ENCODE measurements at regions not wholly inside any gene's neighbourhood (a gene's known extent, or its start where the extent isn't known, plus 50 kb on each side); places are given as distances from the start of the nearest gene placed in this dataset.

DNA sequence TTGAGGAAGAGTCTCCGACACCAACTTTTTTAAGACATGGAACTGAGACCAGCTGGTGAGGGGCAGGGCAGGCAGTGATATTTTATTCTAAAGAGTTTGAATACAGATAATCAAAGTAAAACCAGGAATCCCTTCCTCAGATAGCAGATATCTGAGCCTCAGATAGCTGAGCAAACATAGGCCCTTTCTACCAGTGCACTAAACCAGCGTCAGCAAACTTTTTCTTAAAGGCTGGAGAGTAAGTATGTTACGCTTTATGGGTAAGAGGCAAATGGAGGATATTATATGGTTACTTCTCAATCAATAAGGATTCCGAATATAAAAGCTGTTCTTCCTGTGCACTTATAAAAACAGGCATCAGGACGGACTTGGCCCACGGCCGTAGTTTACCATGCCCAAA is 73.9 kb downstream of the WNT5A start:
- no peak for DNase-seq

GRCh38 chr3:55412545-55412944 is 74.6 kb downstream of the WNT5A start:
- no peak for DNase-seq

- no peak for DNase-seq
Observed at GRCh38 chr3:55409806-55410205, 77.3 kb downstream of the WNT5A start.

DNA sequence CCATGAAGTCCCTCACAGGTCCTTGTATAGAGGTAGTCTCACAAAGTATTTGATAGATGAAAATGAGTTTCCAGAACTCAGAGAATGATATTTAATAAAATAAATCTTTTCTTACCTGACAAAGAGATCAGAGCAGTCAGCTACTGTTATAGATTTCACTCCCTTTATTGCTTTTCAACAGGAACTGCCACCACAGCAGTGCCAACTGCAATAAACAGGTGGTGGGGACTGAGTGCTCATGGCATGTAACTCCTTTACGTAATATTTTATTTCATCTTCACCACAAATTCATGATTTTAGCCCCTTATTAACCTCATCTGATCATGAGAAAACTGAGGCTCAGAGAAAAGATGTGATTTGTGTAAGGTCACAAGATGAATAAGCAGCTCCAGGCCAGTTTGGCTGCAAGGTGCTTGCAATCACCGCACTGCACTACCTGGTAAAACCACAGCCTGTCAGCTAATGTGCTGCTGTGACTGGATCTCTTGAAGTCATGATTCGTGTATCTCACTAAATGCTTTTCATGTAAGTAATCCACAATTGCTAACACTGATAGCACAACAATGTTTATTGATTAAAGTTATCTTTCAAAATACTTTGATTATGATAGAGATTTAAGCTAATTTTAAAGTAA is 78.8 kb downstream of the WNT5A start:
- DNase-seq, result no peak

GRCh38 chr3:55407426-55407820 is 79.7 kb downstream of the WNT5A start:
- no peak for DNase-seq

- DNase-seq, result no peak
Observed at GRCh38 chr3:55406696-55407425, 80.2 kb downstream of the WNT5A start.

DNA sequence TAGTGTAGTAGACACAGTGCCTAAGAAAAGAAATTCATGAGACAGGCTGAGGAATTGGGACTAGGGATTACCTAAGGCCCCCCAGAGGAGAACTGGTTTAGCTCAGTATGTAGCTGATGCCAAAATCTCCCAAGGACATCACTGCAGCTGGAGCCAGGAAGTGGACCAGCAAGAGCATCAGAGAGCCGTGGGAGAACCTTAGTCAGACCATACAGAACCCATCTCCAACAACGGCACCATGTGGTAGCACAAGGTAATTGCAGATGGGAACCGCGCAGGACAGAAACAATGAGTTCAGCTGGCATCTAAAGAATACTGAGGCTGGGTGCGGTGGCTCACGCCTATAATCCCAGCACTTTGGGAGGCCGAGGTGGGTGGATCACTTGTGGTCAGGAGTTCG is 81.7 kb downstream of the WNT5A start:
- DNase-seq, result no peak

DNA sequence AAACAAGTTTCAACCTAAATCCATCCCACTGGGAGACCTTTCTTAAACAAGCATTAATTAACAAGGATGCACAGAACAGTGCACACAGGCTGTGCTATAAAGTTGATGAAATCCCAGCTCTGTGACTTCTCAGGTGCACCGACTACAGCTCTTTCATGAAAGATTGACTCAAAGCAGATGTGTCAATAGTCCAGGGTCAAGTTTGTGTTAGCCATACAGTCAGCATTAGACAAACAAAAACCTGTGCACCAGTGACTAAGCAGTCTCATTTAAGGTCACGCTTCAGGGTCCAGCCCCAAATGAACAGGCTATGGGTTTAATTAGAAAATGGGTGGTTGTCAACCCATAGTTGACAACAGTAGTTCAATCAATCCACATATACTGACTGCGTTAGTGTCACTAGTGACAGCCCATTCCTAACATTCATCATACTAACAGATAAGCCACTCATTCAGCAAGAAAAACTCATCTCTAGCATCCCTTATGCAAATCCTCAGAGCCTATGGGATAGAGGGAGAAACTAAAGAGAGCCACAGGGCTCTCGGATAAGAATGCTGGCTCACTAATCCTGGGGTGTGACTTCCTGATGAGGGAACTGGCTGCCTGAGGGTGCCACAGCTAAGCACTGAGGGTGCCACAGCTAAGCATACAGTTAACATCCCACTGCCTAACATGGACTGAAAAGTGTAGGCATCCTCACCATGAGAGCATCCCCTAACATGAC is 84.1 kb downstream of the WNT5A start:
- no peak for DNase-seq

- DNase-seq, result no peak
Observed at GRCh38 chr3:55380561-55380960, 106.5 kb downstream of the WNT5A start.

- DNase-seq, result no peak
Observed at GRCh38 chr3:55376753-55377347, 110.3 kb downstream of the WNT5A start.

- no peak for DNase-seq
Observed at GRCh38 chr3:55373423-55373822, 113.7 kb downstream of the WNT5A start.

DNA sequence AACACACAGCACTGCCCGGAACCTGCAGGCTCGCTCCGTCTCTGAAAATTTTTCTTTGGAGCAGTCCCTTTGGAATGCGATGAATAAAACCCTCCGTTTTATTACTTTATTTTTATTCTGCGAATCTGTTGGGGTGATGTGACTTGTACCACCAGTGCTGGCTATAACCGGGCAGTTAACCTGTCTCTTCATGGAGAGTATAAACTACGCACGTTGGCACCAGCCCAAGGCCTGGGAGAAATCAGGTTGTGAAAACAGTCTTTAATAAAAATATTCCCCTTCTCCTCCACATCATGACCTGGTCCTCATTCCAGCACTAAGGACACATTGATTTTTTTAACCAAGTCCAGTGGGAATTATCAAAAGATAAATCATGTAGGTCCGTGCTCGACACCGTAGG is 116.8 kb downstream of the WNT5A start:
- no peak for DNase-seq

GRCh38 chr3:55369141-55369847 is 117.8 kb downstream of the WNT5A start:
- no peak for DNase-seq

- no peak for DNase-seq
Observed at GRCh38 chr3:55368366-55368765, 118.7 kb downstream of the WNT5A start.

DNA sequence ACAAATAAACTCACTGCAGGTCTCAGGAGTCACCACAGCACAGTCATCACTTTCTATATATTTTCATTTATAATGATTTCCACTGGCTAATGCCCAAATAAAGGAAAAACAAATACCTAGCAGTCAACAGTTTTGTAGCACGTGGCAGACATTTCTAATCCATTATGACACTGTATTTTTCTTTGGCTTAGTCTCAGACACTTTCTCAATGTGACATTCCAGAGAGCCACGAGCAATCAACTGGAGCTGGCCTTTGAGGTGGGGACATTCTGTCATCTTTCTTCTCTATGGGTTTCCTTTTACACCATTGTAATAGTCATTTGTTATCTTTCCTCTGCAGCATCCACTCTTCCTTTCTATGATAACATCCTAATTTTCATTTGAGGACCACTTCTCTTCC is 119.7 kb downstream of the WNT5A start:
- DNase-seq, result no peak

DNA sequence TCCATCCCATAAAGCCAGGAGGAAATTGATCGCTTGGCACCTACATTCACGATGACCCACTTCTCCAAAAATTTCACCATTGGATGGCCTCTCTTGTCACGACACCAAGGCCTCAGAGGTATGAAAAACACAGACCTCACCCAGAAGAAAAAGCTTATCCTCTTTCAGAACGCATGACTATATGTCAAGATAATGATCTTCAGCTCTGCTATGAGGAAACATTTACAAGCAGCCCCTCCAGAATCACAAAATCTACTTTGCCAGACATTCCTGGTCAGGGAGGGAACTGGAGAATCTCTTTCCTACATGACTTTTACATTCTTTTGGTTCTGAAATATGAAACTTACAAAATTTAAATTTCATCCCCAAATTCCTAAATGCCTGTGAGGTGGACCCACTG is 122.7 kb downstream of the WNT5A start:
- no peak for DNase-seq

DNA sequence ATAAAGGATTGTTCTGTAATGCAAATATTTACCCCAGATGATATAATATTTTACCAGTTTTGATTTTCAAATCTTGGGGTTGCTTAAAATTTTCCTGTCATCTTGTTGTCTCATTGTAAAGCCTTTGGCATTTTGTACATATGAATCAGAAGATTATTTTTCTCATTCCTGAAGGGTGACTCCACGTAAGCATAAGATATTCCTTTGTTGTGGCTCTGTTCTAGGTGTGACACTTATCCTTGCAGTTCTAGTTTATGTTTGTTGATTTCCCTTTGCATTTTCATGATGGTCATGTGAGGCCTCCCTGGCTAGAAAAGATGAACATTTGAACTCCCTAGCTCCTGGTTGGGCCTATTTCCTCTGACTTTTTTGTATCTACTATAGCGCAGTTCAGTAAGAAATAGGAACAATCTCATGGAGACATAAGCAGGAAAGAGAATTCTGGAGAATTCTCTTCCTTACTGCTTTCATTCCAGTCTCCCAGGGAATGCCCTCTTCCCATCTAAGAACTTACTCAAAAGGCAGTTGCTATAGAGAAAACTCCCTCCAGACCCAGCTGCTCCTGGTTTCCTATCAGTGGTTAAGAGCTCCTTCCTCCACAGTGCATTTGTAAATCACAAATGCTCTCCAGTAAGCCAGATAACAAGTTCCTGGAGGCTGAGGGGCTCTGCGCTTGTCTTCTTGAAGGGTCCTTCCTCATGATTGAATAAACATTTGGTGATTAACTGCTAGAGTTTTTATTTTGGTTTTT is 124.7 kb downstream of the WNT5A start:
- DNase-seq, result no peak

DNA sequence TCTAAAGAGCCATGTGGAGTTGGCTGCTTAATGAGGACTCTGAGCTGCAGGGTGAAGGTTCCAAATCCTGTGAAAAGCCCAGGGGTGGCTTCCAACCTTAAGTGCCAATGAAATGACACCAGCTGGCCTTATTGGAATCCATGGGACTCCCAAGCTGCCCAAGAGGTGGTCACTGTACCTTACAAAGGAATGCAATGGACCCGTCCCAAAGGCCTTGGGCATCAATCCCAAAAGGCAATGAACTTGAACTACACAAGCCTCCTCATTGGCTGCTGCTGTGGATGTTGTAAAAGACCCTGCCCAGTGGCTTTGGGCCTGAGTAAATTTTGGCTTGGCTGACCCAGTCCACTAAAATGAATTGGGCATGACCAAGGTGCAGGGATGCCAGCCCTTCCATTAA is 129.3 kb downstream of the WNT5A start:
- DNase-seq, result no peak

GRCh38 chr3:55352668-55353067 is 134.4 kb downstream of the WNT5A start:
- DNase-seq, result no peak

GRCh38 chr3:55349851-55350250 is 137.3 kb downstream of the WNT5A start:
- no peak for DNase-seq

- DNase-seq, result no peak
Observed at GRCh38 chr3:55343486-55344357, 143.4 kb downstream of the WNT5A start.

Data from CD4-positive, alpha-beta T cell treated with Interleukin-17A for 4 hours (primary cell).